Liver (tissue), 8 donors: ENCODE measurements at regions not wholly inside any gene's neighbourhood (a gene's known extent, or its start where the extent isn't known, plus 50 kb on each side); places are given as distances from the start of the nearest gene placed in this dataset.

Experiments used
- DNase-seq: peaks from one replicate; pipeline ENCODE4 v3.0.0-alpha.2; 2017; ENCODE audit warnings: low spot score
- H3K27ac ChIP-seq, 2 donors: one replicate each; pipeline ENCODE4 v1.7.0; 2013; ENCODE audit warnings: inconsistent platforms in 2 of 2, low read length in 2 of 2, control low read depth in 1 of 2, low read depth in 1 of 2, mild to moderate bottlenecking in 1 of 2
- H3K27me3 ChIP-seq, 4 donors: one replicate each; pipeline versions ENCODE4 v1.6.1 to v1.7.0; 2013; ENCODE audit warnings: low read length in 3 of 4, inconsistent platforms in 1 of 4, mild to moderate bottlenecking in 1 of 4, moderate library complexity in 1 of 4; ENCODE audit not compliant: control insufficient read depth in 4 of 4, insufficient read depth in 4 of 4
- H3K36me3 ChIP-seq, 4 donors: one replicate each; pipeline versions ENCODE4 v1.6.1 to v1.7.0; 2013; ENCODE audit warnings: low read length in 3 of 4, mild to moderate bottlenecking in 3 of 4, low read depth in 1 of 4, moderate library complexity in 1 of 4; ENCODE audit not compliant: control insufficient read depth in 4 of 4, insufficient read depth in 3 of 4
- H3K4me1 ChIP-seq, 4 donors: one replicate each; pipeline versions ENCODE4 v1.6.1 to v1.7.0; 2013; ENCODE audit warnings: low read length in 3 of 4, mild to moderate bottlenecking in 3 of 4, moderate library complexity in 1 of 4; ENCODE audit not compliant: control insufficient read depth in 4 of 4, insufficient read depth in 4 of 4
- H3K4me3 ChIP-seq, 3 donors: one replicate each; pipeline versions ENCODE4 v1.6.1 to v1.7.0; 2013; ENCODE audit warnings: low read length in 3 of 3, control low read depth in 1 of 3, low read depth in 1 of 3, mild to moderate bottlenecking in 1 of 3
- H3K9ac ChIP-seq, 2 donors: one replicate each; pipeline ENCODE4 v1.7.0; 2013; ENCODE audit warnings: low read length in 2 of 2, mild to moderate bottlenecking in 2 of 2, moderate library complexity in 2 of 2, control low read depth in 1 of 2, low read depth in 1 of 2
- H3K9me3 ChIP-seq, 4 donors: one replicate each; pipeline versions ENCODE4 v1.6.1 to v1.7.0; 2013; ENCODE audit warnings: low read length in 3 of 4; ENCODE audit not compliant: control insufficient read depth in 4 of 4
- EGR1 ChIP-seq, 2 donors: IDR thresholded peaks; 2 replicates each; pipeline ENCODE4 v1.6.1; 2016 to 2018; ENCODE audit warnings: antibody characterized with exemption in 2 of 2, low read depth in 2 of 2
- FOXA1 ChIP-seq: IDR thresholded peaks from 2 replicates; pipeline ENCODE4 v1.6.1; 2016; ENCODE audit warnings: antibody characterized with exemption
- FOXA2 ChIP-seq: IDR thresholded peaks from 2 replicates; pipeline ENCODE4 v1.6.1; 2016; ENCODE audit warnings: antibody characterized with exemption
- GABPA ChIP-seq, 2 donors: IDR thresholded peaks in 1 of 2; conservative IDR thresholded peaks in 1 of 2; 2 replicates each; pipeline ENCODE4 v1.6.1; 2016; ENCODE audit warnings: antibody characterized with exemption in 2 of 2, mild to moderate bottlenecking in 1 of 2, moderate library complexity in 1 of 2
- HNF4A ChIP-seq, 2 donors: conservative IDR thresholded peaks; 2 replicates each; pipeline ENCODE4 v1.6.1; 2016; ENCODE audit warnings: antibody characterized with exemption in 2 of 2, mild to moderate bottlenecking in 2 of 2
- HNF4G ChIP-seq: IDR thresholded peaks from 2 replicates; pipeline ENCODE4 v1.6.1; 2016; ENCODE audit warnings: antibody characterized with exemption
- NR2F2 ChIP-seq: IDR thresholded peaks from 2 replicates; pipeline ENCODE4 v1.6.1; 2016; ENCODE audit warnings: antibody characterized with exemption
- RAD21 ChIP-seq, 2 donors: IDR thresholded peaks; 2 replicates each; pipeline ENCODE4 v1.6.1; 2016; ENCODE audit warnings: antibody characterized with exemption in 2 of 2, mild to moderate bottlenecking in 2 of 2
- RXRA ChIP-seq, 2 donors: IDR thresholded peaks; 2 replicates each; pipeline ENCODE4 v1.6.1; 2017 to 2018; ENCODE audit warnings: antibody characterized with exemption in 2 of 2, mild to moderate bottlenecking in 1 of 2
- SP1 ChIP-seq: IDR thresholded peaks from 2 replicates; pipeline ENCODE4 v1.6.1; 2018; ENCODE audit warnings: antibody characterized with exemption, mild to moderate bottlenecking
- TAF1 ChIP-seq: conservative IDR thresholded peaks from 2 replicates; pipeline ENCODE4 v1.6.1; 2016; ENCODE audit warnings: antibody characterized with exemption, mild to moderate bottlenecking
- YY1 ChIP-seq: IDR thresholded peaks from 2 replicates; pipeline ENCODE4 v1.6.1; 2016; ENCODE audit warnings: antibody characterized with exemption, mild to moderate bottlenecking
- ZBTB33 ChIP-seq: IDR thresholded peaks from 2 replicates; pipeline ENCODE4 v1.6.1; 2016; ENCODE audit warnings: antibody characterized with exemption
- WGBS: extraction: QIAGEN DNeasy Blood & Tissue Kit; methylation state at CpG from one replicate; pipeline ENCODE4 v1.1.7; 2013; 5-methylcytosine and 5-hydroxymethylcytosine counted together
- TF ChIP-seq, protein P1 (sequence below): fragments of 150-350 bp; IDR thresholded peaks from 2 replicates; pipeline ENCODE4 v1.5.1; 2017; ENCODE audit warnings: improper control_type of control experiment, low read depth, low read length; ENCODE audit not compliant: missing input control
- TF ChIP-seq, protein P2 (sequence below): IDR thresholded peaks from 2 replicates; pipeline ENCODE4 v1.6.1; 2016; ENCODE audit warnings: antibody characterized with exemption, mild to moderate bottlenecking
- TF ChIP-seq, protein P3 (sequence below): IDR thresholded peaks from 2 replicates; pipeline ENCODE4 v1.6.1; 2016; ENCODE audit warnings: antibody characterized with exemption
- TF ChIP-seq, protein P4 (sequence below): IDR thresholded peaks from 2 replicates; pipeline ENCODE4 v1.6.1; 2016; ENCODE audit warnings: antibody characterized with exemption
- donor health status: healthy.
- donor health status: healthy.
- donor health status: healthy.
- donor health status: healthy.
- donor health status: healthy.

DNA sequence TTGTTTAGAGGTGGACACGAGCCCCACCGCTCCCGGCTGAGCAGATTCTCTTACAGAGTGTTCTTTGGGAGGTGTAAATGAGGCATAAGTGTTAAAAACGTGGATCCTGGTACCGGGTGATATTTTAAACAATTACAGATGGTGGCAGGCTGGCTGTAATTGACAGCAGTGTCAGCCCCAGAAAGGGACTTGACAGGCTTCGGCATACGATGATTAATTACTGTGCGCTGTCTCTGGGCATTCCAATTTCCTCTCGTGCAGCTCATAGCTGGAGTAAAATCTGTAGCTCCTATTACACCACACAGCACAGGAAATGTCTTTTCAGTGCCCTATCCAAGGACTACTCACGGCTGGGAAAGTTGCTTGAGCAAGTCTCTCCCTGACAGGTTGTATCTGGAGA is 305.4 kb upstream of the IRX2 start (continued):
- no peak for TF ChIP-seq ZBTB33
- TF ChIP-seq RXRA (IDR thresholded peaks at IDR 0.05) = no peak
- TF ChIP-seq HNF4A (conservative IDR thresholded peaks at IDR 0.05) = no peak
- no peak for TF ChIP-seq EGR1 (IDR thresholded peaks at IDR 0.05; ENCODE audit: low read depth in 2 of 2)
- TF ChIP-seq, protein P1, sequence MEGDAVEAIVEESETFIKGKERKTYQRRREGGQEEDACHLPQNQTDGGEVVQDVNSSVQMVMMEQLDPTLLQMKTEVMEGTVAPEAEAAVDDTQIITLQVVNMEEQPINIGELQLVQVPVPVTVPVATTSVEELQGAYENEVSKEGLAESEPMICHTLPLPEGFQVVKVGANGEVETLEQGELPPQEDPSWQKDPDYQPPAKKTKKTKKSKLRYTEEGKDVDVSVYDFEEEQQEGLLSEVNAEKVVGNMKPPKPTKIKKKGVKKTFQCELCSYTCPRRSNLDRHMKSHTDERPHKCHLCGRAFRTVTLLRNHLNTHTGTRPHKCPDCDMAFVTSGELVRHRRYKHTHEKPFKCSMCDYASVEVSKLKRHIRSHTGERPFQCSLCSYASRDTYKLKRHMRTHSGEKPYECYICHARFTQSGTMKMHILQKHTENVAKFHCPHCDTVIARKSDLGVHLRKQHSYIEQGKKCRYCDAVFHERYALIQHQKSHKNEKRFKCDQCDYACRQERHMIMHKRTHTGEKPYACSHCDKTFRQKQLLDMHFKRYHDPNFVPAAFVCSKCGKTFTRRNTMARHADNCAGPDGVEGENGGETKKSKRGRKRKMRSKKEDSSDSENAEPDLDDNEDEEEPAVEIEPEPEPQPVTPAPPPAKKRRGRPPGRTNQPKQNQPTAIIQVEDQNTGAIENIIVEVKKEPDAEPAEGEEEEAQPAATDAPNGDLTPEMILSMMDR = no peak
- no peak for TF ChIP-seq FOXA2
- TF ChIP-seq TAF1 = no peak
- no peak for TF ChIP-seq RAD21 (IDR thresholded peaks at IDR 0.05)
- no peak for TF ChIP-seq SP1

DNA sequence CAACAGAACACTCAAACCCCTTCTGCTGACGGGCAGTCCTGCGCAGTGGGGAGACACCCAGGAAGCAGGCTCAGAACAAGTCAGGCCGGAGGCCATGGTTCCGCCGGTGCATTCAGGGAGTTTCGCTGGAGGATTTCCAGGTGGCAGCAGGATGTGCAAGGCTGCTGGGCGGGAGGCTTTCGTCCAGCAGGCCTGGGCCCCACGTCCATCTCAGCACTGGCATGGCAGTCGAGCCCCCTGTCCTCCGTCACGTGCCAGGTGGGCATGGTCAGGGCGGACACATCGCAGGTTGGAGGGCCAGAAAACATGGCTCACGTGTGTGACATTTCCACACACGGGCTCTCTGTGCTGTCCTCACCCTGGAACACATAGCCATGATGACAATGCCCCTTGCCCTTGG is 299.9 kb upstream of the IRX2 start:
- H3K4me3 ChIP-seq = no peak overlapping the region

GRCh38 chr5:3050863-3051262 is 299.4 kb upstream of the IRX2 start:
- Histone ChIP-seq H3K27ac (no peak overlapping the region), H3K27me3 (no peaks in the 10 kb centered on the region), H3K4me1 (no peaks in the 10 kb centered on the region), H3K9ac (no peak overlapping the region), H3K9me3 (peaks cover 0 to 2% (median 0%) of the 10 kb centered on the region in 4 donors), H3K4me3 (no peak overlapping the region), H3K36me3 (no peaks in the 10 kb centered on the region)
- TF ChIP-seq, protein P2, sequence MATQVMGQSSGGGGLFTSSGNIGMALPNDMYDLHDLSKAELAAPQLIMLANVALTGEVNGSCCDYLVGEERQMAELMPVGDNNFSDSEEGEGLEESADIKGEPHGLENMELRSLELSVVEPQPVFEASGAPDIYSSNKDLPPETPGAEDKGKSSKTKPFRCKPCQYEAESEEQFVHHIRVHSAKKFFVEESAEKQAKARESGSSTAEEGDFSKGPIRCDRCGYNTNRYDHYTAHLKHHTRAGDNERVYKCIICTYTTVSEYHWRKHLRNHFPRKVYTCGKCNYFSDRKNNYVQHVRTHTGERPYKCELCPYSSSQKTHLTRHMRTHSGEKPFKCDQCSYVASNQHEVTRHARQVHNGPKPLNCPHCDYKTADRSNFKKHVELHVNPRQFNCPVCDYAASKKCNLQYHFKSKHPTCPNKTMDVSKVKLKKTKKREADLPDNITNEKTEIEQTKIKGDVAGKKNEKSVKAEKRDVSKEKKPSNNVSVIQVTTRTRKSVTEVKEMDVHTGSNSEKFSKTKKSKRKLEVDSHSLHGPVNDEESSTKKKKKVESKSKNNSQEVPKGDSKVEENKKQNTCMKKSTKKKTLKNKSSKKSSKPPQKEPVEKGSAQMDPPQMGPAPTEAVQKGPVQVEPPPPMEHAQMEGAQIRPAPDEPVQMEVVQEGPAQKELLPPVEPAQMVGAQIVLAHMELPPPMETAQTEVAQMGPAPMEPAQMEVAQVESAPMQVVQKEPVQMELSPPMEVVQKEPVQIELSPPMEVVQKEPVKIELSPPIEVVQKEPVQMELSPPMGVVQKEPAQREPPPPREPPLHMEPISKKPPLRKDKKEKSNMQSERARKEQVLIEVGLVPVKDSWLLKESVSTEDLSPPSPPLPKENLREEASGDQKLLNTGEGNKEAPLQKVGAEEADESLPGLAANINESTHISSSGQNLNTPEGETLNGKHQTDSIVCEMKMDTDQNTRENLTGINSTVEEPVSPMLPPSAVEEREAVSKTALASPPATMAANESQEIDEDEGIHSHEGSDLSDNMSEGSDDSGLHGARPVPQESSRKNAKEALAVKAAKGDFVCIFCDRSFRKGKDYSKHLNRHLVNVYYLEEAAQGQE = no peak
- TF ChIP-seq TAF1 = no peak
- no peak for TF ChIP-seq YY1
- no peak for TF ChIP-seq EGR1 (IDR thresholded peaks at IDR 0.05; ENCODE audit: low read depth in 2 of 2)
- TF ChIP-seq, protein P3, sequence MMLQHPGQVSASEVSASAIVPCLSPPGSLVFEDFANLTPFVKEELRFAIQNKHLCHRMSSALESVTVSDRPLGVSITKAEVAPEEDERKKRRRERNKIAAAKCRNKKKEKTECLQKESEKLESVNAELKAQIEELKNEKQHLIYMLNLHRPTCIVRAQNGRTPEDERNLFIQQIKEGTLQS = no peak
- TF ChIP-seq, protein P4, sequence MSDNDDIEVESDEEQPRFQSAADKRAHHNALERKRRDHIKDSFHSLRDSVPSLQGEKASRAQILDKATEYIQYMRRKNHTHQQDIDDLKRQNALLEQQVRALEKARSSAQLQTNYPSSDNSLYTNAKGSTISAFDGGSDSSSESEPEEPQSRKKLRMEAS = no peak
- no peak for TF ChIP-seq FOXA1
- TF ChIP-seq, protein P1 = no peak
- no peak for TF ChIP-seq FOXA2
- no peak for TF ChIP-seq NR2F2
- no peak for TF ChIP-seq SP1
- no peak for TF ChIP-seq HNF4G
- 85% methylated on average over 13 of the region's 13 CpGs for WGBS
- DNase-seq = no peak

More for the DNA sequence above, 299.9 kb upstream of the IRX2 start:
- Histone ChIP-seq H3K27ac (no peak overlapping the region), H3K9ac (no peak overlapping the region), H3K27me3 (no peaks in the 10 kb centered on the region), H3K36me3 (no peaks in the 10 kb centered on the region), H3K9me3 (peaks cover 0 to 2% (median 0%) of the 10 kb centered on the region in 4 donors), H3K4me1 (no peaks in the 10 kb centered on the region)
- DNase-seq = no peak
- TF ChIP-seq HNF4G (no peak), HNF4A (conservative IDR thresholded peaks at IDR 0.05) (no peak), RAD21 (IDR thresholded peaks at IDR 0.05) (no peak), GABPA (IDR thresholded peaks at IDR 0.05 in 1 of 2, conservative IDR thresholded peaks at IDR 0.05 in 1 of 2) (no peak), NR2F2 (no peak), FOXA1 (no peak)
- TF ChIP-seq, protein P1 = no peak
- WGBS = 83% methylated on average over 16 of the region's 16 CpGs
